ENCODE measurements at regions not wholly inside any gene's neighbourhood (a gene's known extent, or its start where the extent isn't known, plus 50 kb on each side); places are given as distances from the start of the nearest gene placed in this dataset.

- Histone ChIP-seq H3K36me3 (ENCODE audit: control insufficient read depth, insufficient read depth, low read length) (no peaks in the 10 kb centered on the region), H3K4me1 (ENCODE audit: control insufficient read depth, insufficient read depth, low read length) (no peaks in the 10 kb centered on the region), H3K4me3 (ENCODE audit: low read length) (no peak overlapping the region), H3K27ac (ENCODE audit: low read length) (no peak overlapping the region), H3K27me3 (ENCODE audit: control insufficient read depth, insufficient read depth, low read length) (no peaks in the 10 kb centered on the region), H3K9me3 (ENCODE audit: control insufficient read depth, insufficient read depth, low read length) (no peaks in the 10 kb centered on the region)
- ATAC-seq (no peak), DNase-seq (no peak)
- Mint-ChIP-seq H3K4me1 (peaks cover 0 to 5% of the 10 kb centered on the region in 2 donors), H3K27ac (no peak overlapping the region), H3K4me3 (no peak overlapping the region), H3K9me3 (no peaks in the 10 kb centered on the region), H3K27me3 (ENCODE audit: low read depth in 2 of 2) (peaks cover 0 to 3% of the 10 kb centered on the region in 2 donors), H3K36me3 (no peaks in the 10 kb centered on the region)
- intact Hi-C loops (cut with micrococcal nuclease) = no loop called here
- no peak for TF ChIP-seq CTCF (IDR thresholded peaks at IDR 0.05)
- 89% methylated on average over 5 of the region's 5 CpGs for WGBS (ENCODE audit: insufficient coverage)
These were observed 73.3 kb upstream of the E2F3 start for GRCh38 chr6:20328266-20328923.

GRCh38 chr6:20328924-20329300 lies 72.8 kb upstream of the E2F3 start:
- H3K27me3 Mint-ChIP-seq (ENCODE audit: low read depth in 2 of 2) = peaks cover 0 to 3% of the 10 kb centered on the region in 2 donors
- intact Hi-C loops (cut with micrococcal nuclease) = no loop called here
- no peaks in the 10 kb centered on the region for H3K36me3 Mint-ChIP-seq
- no peak overlapping the region for H3K27ac Mint-ChIP-seq
- no peak overlapping the region for H3K4me3 Mint-ChIP-seq
- DNase-seq (no peak), ATAC-seq (no peak)
- Histone ChIP-seq H3K4me1 (ENCODE audit: control insufficient read depth, insufficient read depth, low read length) (no peaks in the 10 kb centered on the region), H3K27me3 (ENCODE audit: control insufficient read depth, insufficient read depth, low read length) (no peaks in the 10 kb centered on the region), H3K4me3 (ENCODE audit: low read length) (no peak overlapping the region), H3K9me3 (ENCODE audit: control insufficient read depth, insufficient read depth, low read length) (no peaks in the 10 kb centered on the region), H3K36me3 (ENCODE audit: control insufficient read depth, insufficient read depth, low read length) (no peaks in the 10 kb centered on the region), H3K27ac (ENCODE audit: low read length) (no peak overlapping the region)
- H3K4me1 Mint-ChIP-seq = peaks cover 0 to 5% of the 10 kb centered on the region in 2 donors
- 87% methylated on average over 1 of the region's 3 CpGs for WGBS (ENCODE audit: insufficient coverage)
- TF ChIP-seq CTCF (IDR thresholded peaks at IDR 0.05) = no peak
- H3K9me3 Mint-ChIP-seq = no peaks in the 10 kb centered on the region

- ATAC-seq (no peak), DNase-seq (no peak)
- H3K9me3 Mint-ChIP-seq = no peaks in the 10 kb centered on the region
- no peak for TF ChIP-seq CTCF (IDR thresholded peaks at IDR 0.05)
- no peaks in the 10 kb centered on the region for H3K4me1 ChIP-seq (ENCODE audit: control insufficient read depth, insufficient read depth, low read length)
- H3K27ac ChIP-seq (ENCODE audit: low read length) = no peak overlapping the region
- no peak overlapping the region for H3K4me3 Mint-ChIP-seq
- H3K4me3 ChIP-seq (ENCODE audit: low read length) = no peak overlapping the region
- intact Hi-C loops (cut with micrococcal nuclease) = no loop called here
- peaks cover 11 to 15% of the 10 kb centered on the region in 2 donors for H3K4me1 Mint-ChIP-seq
- H3K27ac Mint-ChIP-seq = no peak overlapping the region
- no peaks in the 10 kb centered on the region for H3K36me3 Mint-ChIP-seq
- no peaks in the 10 kb centered on the region for H3K36me3 ChIP-seq (ENCODE audit: control insufficient read depth, insufficient read depth, low read length)
- no peaks in the 10 kb centered on the region for H3K27me3 ChIP-seq (ENCODE audit: control insufficient read depth, insufficient read depth, low read length)
- WGBS (ENCODE audit: insufficient coverage) = 31% methylated on average over 2 of the region's 3 CpGs
- H3K27me3 Mint-ChIP-seq (ENCODE audit: low read depth in 2 of 2) = peaks cover 0 to 3% of the 10 kb centered on the region in 2 donors
- no peaks in the 10 kb centered on the region for H3K9me3 ChIP-seq (ENCODE audit: control insufficient read depth, insufficient read depth, low read length)
These were observed 70.6 kb upstream of the E2F3 start for GRCh38 chr6:20331042-20331441.

GRCh38 chr6:20331625-20332024 lies 70.1 kb upstream of the E2F3 start:
- H3K4me1 ChIP-seq (ENCODE audit: control insufficient read depth, insufficient read depth, low read length) = no peaks in the 10 kb centered on the region
- H3K36me3 ChIP-seq (ENCODE audit: control insufficient read depth, insufficient read depth, low read length) = no peaks in the 10 kb centered on the region
- no peaks in the 10 kb centered on the region for H3K9me3 ChIP-seq (ENCODE audit: control insufficient read depth, insufficient read depth, low read length)
- ATAC-seq (no peak), DNase-seq (no peak)
- 88% methylated on average over 4 of the region's 5 CpGs for WGBS (ENCODE audit: insufficient coverage)
- no peak for TF ChIP-seq CTCF (IDR thresholded peaks at IDR 0.05)
- H3K27ac ChIP-seq (ENCODE audit: low read length) = no peak overlapping the region
- H3K4me3 Mint-ChIP-seq = no peak overlapping the region
- H3K9me3 Mint-ChIP-seq = no peaks in the 10 kb centered on the region
- peaks cover 0 to 3% of the 10 kb centered on the region in 2 donors for H3K27me3 Mint-ChIP-seq (ENCODE audit: low read depth in 2 of 2)
- intact Hi-C loops (cut with micrococcal nuclease) = no loop called here
- no peak overlapping the region for H3K4me3 ChIP-seq (ENCODE audit: low read length)
- peaks cover 17 to 21% of the 10 kb centered on the region in 2 donors for H3K4me1 Mint-ChIP-seq
- no peaks in the 10 kb centered on the region for H3K36me3 Mint-ChIP-seq
- no peak overlapping the region for H3K27ac Mint-ChIP-seq
- H3K27me3 ChIP-seq (ENCODE audit: control insufficient read depth, insufficient read depth, low read length) = no peaks in the 10 kb centered on the region
